Activated CD4-positive, alpha-beta T cell treated with anti-CD3 and anti-CD28 coated beads for 1 hour (primary cell): ENCODE measurements at regions not wholly inside any gene's neighbourhood (a gene's known extent, or its start where the extent isn't known, plus 50 kb on each side); places are given as distances from the start of the nearest gene placed in this dataset.

Experiments used
- DNase-seq: peaks from one replicate; pipeline ENCODE4 v3.0.0-alpha.2; 2020

DNA sequence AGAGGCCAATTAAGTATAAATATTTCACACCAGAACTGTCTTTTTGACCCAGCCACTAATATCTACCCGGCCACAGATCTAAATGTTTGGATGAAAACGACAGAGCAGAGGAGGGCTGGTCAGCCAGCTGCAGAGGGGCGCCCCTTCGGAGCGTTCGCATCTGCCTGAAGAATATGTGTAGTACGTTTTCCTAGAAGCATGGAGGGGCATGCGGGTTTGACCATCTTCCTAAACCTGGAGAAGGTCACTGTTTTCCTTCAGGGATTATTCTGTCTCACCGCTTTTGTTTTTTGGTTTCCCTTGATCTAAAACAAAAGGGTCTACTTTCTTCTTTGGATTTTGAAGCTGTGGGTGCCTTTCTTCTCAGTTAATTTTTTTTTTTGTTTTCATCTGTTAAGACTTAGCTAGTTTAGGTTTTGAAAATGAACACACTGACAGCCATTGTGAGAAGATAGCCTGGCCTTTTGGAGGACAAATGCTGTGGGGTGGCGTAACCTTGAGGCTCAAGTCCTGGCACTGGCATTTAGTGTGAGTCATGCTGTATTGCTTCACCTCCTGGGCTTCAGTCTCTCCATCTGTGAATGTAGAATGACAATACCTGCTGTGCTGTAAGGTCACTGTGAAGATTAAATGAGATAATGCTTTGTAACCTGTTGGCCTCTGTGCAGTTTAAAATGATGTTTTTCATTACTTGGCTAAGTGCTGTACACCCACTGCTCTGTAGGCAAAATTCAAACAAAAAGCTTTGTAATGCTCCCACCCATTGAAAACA lies 74.1 kb upstream of the IRF2BP2 start:
- no peak for DNase-seq

- DNase-seq = no peak
Measured at GRCh38 chr1:234683127-234683860, 73.3 kb upstream of the IRF2BP2 start.

- no peak for DNase-seq
Measured at GRCh38 chr1:234681990-234682389, 72.0 kb upstream of the IRF2BP2 start.

GRCh38 chr1:234681065-234681464 lies 71.1 kb upstream of the IRF2BP2 start:
- DNase-seq = no peak

DNA sequence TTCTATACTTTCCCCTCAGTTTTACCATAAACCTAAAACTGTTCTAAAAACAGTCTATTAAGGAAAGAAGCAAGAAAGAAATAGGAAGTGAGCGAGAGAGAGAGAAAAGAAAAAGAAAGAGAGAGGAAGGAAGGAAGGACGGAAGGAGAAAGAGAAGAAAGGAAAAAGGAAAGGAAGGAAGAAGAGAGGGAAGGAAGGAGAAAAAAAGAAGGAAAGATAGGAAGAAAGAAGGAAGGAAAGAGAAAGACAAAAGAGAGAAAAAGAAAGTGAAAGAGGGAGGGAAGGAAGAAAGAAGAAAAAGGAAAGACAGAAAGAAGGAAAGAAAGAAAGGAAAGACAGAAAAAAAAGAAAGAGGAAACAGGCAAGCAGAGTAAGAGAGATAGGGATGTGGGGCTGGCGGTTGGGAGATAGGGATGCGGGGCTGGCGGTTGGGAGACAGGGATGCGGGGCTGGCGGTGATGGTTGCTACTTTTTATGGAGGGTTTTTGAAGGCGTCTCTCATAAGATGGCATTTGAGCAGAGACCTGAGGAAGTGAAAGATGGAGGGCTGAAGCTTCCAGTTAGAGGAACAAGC lies 70.4 kb upstream of the IRF2BP2 start:
- DNase-seq = no peak

GRCh38 chr1:234676103-234676594 lies 66.2 kb upstream of the IRF2BP2 start:
- DNase-seq = peak; percentile 32

DNA sequence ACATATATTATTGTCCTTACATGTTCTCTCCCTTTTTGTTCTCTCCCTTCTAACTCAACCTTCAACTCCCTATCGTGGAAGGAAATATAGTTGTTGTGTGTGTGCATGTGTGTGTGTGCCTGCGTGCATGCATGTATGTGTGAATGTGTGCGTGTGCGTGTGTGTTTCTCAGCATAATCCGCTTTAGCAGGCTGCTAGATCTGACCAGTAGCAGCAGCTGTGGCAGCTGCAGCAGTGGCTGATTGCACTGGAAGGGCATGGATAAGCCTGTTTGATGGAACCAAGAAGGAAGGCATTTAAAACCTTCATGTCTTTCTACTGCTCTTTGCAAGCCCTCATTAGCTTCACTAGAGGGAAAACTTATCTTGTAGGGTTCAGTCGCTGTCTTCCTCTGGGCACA lies 65.6 kb upstream of the IRF2BP2 start:
- no peak for DNase-seq

DNA sequence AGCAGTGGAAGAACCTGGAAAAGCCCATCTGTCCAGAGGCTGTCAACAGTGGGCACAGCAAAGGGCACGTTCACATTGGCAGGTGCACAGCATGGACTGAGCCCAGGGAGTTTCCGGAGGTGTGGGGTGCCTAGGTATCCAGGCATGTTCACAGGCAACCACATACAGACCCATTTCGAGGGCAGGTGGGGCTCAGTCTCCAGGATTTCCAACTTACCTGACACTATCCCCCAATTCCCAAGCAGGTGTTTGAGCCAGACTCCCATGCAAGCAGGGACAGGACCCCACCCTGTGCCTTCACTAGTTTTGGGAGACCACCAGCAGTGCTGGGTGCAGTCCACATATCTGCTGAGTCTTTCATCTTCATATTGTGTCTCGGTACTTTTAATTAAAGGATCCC lies 65.0 kb upstream of the IRF2BP2 start:
- no peak for DNase-seq

DNA sequence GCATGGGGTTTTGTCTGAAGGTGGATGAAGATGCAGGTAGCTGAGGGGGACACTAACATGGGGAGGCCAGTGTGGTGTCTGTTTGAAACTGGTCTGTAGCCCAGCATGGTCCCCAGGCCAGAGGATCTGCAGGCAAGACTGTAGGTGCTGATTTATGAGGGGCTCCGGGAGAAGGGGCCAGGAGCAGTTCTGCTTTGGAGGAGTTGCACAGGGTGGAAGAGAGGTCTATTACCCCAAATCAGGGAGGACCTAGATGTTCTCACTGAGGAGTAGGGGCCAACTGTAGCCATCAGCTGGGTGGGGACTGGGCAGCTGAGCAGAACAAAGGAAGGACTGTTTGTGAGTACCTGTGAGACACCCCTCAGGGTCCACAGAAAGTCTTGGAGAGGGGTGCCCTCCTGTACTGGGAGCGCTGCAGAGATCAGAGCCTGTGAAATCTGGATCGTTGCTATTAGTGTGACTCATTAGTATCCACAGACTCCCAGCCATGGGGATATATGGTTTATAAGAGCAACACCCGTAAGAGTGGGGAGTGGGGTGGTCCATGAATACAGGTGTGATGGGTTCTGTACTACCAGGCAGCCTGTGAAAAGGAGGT lies 64.3 kb upstream of the IRF2BP2 start:
- no peak for DNase-seq

DNA sequence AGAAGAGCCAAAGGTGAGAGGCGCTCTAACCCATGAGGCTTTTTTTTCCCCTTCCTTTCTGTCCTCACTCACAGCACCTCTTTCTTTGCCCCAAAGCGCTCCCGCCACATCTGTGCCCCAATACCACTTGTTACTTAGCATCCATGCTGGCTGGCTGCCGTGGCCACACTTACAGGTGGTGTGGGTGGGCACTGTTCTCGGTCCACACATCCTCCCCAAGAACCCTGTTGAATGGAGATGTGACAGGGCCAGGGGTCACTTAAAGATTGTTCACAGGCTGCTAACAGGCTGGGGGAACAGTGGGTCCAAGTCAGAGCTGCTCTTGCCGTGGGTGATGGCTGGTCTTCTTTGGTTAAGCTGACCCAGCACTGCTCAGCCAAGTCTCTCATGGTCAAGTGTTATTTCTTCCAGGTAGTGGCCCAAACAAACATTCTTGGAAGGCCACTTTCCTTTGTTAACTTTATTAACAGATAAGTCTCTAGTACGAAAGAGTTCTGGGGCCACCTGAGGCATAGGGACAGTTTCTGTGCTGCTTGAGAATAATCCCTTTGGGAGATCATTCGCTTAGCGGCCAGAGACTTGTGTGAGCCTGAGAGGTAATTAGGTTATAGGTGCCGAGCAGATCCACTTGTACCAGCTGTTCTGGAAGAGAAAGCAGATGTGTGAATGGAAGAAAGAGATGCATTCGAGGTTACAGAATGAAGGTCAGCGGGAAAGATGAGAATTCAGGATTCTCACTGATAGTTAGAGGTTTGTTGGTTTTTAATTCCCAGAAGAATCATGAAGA lies 62.6 kb upstream of the IRF2BP2 start:
- no peak for DNase-seq

- DNase-seq = no peak
Measured at GRCh38 chr1:234670967-234671626, 61.1 kb upstream of the IRF2BP2 start.

DNA sequence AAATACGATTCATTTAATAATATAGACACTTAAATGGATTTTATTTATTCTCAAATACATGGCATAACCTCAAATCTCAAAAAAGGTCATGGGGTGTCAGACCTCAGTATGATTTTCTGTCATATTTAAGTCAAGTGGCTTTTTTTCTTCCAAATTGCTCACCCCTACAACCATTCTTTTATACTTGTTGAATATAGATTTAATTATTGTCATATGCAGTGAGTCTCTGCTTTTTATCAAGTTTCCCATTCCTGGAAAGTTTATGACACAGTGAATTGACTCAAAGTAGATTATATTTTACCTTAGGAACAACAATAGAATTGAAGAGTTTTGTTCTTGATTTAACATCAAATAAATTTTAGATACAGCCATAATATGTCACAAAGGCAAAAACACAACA lies 59.5 kb upstream of the IRF2BP2 start:
- DNase-seq = no peak

- no peak for DNase-seq
Measured at GRCh38 chr1:234668577-234668955, 58.6 kb upstream of the IRF2BP2 start.

- DNase-seq = no peak
Measured at GRCh38 chr1:234667600-234668576, 57.9 kb upstream of the IRF2BP2 start.

DNA sequence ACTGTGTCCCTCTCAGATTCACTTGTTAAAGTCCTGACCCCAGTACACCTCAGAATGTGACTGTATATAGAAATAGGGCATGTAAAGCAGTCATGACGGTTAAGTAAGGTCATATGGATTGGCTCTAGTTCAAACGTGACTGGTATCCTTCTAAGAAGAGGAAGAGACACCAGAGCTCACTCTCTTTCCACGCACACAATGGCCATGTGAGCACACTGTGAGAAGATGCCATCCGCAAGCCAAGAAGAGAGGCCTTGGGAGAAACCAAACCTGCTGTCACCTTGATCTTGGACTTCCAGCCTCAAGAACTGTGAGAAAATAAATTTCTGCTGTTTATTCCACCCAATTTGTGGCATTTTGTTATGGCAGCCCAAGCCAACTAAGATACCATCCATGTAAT lies 56.8 kb upstream of the IRF2BP2 start:
- DNase-seq = no peak

- DNase-seq = no peak
Measured at GRCh38 chr1:234665975-234666605, 56.1 kb upstream of the IRF2BP2 start.

DNA sequence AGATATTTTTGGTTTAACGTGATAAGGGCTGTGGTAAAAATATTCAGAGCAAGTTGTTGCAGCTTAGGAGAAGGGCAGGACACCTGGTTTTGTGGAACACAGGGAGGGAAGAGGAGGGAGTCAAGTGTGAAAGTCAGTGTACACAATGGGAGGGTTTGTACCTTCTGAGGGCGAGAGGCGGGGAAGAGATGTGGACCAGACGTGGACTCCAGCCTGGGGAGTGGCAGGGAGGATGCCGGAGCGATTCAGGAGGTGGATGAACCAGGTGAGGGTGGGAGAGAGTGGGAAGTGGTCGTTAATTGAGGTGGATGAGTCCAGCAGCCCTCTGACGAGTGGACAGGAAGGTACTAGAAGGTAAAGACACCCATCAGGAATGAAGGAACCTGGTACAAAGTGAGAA lies 52.2 kb upstream of the IRF2BP2 start:
- no peak for DNase-seq

DNA sequence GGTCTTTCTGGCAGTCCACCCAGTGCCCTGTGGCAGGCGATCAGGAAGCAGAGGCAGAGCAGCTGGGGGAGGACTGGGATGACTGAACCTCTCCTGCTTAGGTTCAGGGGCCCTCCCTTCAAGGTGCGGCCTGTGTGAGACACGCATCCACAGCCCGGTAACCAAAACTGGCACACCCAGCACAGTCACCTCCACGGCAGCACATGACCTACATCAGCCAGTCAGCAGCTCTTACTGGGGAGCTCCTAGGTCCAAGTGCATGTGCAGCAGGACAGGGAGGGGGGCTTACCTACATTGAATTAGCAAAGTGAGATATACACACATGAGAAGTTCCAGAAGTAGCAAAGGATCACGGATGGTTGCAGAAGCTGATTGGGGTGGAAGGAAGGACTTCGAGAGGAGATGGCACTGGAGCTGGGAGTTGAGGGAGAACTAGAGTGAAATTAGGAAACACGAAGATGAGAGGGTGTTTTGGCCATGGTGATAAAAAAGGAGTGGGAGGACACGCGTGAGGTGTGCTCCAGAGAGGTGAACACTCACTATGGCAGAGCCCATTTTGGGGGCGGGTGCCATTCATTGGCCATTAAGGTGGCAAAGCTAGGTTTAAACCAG lies 51.4 kb upstream of the IRF2BP2 start:
- DNase-seq = no peak

GRCh38 chr1:234660536-234661316 lies 50.7 kb upstream of the IRF2BP2 start:
- no peak for DNase-seq
